ENCODE measurements at regions not wholly inside any gene's neighbourhood (a gene's known extent, or its start where the extent isn't known, plus 50 kb on each side); places are given as distances from the start of the nearest gene placed in this dataset.
"Not testable (repeated sequence)": the region's sequence is repeated elsewhere in the genome, so short reads cannot be mapped to it uniquely, and the experiment has no call there.

- intact Hi-C loops (cut with DNase I) = no loop called here
- Histone ChIP-seq H3K27ac (replicated peaks in 1 of 4) (no peak overlapping the region), H3K36me3 (no peaks in the 10 kb centered on the region), H3K4me1 (no peaks in the 10 kb centered on the region), H3K27me3 (no peaks in the 10 kb centered on the region), H3K4me3 (no peak overlapping the region), H3K9me3 (peaks cover 0 to 12% (median 2%) of the 10 kb centered on the region in 4 donors)
- WGBS = 79% methylated on average over 3 of the region's 3 CpGs
- no peak for TF ChIP-seq CTCF (IDR thresholded peaks at IDR 0.05)
- TF ChIP-seq EP300 (IDR thresholded peaks at IDR 0.05) = no peak
- no peak for TF ChIP-seq POLR2A (IDR thresholded peaks at IDR 0.05; ENCODE audit: low read depth)
- TF ChIP-seq POLR2AphosphoS5 (IDR thresholded peaks at IDR 0.05) = no peak
- DNase-seq (ENCODE audit: extremely low spot score) = no peak
Measured at GRCh38 chr9:28518439-28518838, 945.2 kb upstream of the C9orf72 start.

GRCh38 chr9:28524309-28524708 is 951.0 kb upstream of the C9orf72 start:
- H3K27me3 ChIP-seq; H3K36me3 ChIP-seq; DNase-seq (ENCODE audit: extremely low spot score); H3K27ac ChIP-seq (replicated peaks in 1 of 4); H3K4me3 ChIP-seq; intact Hi-C loops (cut with DNase I); H3K9me3 ChIP-seq; H3K4me1 ChIP-seq: not testable (repeated sequence)
- WGBS = 95% methylated on average over 6 of the region's 6 CpGs

DNA sequence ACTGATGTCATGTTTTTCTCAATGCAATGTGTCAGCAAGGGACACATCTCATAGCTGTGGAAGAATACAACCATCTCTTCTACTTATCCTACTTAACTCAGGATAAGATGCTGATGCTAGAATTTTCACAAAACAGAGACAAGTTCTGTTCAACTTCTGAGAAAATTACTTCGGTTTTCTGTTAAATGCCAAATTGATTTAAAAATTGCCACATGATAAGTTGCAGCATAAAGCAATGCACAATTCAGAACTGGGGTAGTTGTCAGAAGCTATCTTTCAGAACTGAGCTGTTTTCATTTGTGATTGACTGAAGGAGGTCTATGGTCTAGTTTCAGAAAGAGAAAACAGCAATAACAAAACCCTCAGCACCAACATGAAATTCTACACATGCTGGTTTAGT is 954.8 kb upstream of the C9orf72 start:
- intact Hi-C loops (cut with DNase I) = no loop called here
- H3K4me3 ChIP-seq = no peak overlapping the region
- no peaks in the 10 kb centered on the region for H3K4me1 ChIP-seq
- H3K27me3 ChIP-seq = no peaks in the 10 kb centered on the region
- H3K27ac ChIP-seq (replicated peaks in 1 of 4) = no peak overlapping the region
- no peaks in the 10 kb centered on the region for H3K9me3 ChIP-seq
- 92% methylated on average over 1 of the region's 1 CpG for WGBS
- DNase-seq (ENCODE audit: extremely low spot score) = no peak
- no peak for TF ChIP-seq POLR2AphosphoS5 (IDR thresholded peaks at IDR 0.05)
- TF ChIP-seq CTCF (IDR thresholded peaks at IDR 0.05) = no peak
- no peak for TF ChIP-seq POLR2A (IDR thresholded peaks at IDR 0.05; ENCODE audit: low read depth)
- no peak for TF ChIP-seq EP300 (IDR thresholded peaks at IDR 0.05)
- no peaks in the 10 kb centered on the region for H3K36me3 ChIP-seq

DNA sequence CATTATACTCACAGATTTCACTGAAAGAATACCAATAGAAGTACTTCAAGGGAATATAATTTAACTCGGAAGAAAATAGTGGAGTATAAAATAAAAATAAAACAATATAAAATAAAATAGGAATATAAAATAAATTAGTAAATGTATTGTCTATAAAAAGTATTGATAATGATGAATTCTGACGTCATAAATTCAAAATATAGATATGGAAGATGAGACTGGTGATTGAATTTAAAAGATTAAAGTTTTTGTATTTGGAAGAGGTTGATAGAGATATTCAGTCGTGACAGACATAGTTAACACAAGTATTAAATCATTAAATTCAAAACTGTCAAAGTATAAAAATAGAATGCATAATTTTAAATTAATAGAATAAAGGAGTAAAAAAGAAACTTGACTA is 964.9 kb upstream of the C9orf72 start:
- WGBS = 84% methylated on average over 3 of the region's 3 CpGs
- no peaks in the 10 kb centered on the region for H3K9me3 ChIP-seq
- no peak overlapping the region for H3K4me3 ChIP-seq
- H3K27me3 ChIP-seq = no peaks in the 10 kb centered on the region
- no peaks in the 10 kb centered on the region for H3K36me3 ChIP-seq
- no peaks in the 10 kb centered on the region for H3K4me1 ChIP-seq
- H3K27ac ChIP-seq (replicated peaks in 1 of 4) = no peak overlapping the region
- intact Hi-C loops (cut with DNase I) = loop anchor here (10.0 kb wide), 1 partner anchor 57 kb away; no protein-coding TSS in a partner anchor
- TF ChIP-seq POLR2A (IDR thresholded peaks at IDR 0.05; ENCODE audit: low read depth) (no peak), CTCF (IDR thresholded peaks at IDR 0.05) (no peak), EP300 (IDR thresholded peaks at IDR 0.05) (no peak), POLR2AphosphoS5 (IDR thresholded peaks at IDR 0.05) (no peak)
- no peak for DNase-seq (ENCODE audit: extremely low spot score)

DNA sequence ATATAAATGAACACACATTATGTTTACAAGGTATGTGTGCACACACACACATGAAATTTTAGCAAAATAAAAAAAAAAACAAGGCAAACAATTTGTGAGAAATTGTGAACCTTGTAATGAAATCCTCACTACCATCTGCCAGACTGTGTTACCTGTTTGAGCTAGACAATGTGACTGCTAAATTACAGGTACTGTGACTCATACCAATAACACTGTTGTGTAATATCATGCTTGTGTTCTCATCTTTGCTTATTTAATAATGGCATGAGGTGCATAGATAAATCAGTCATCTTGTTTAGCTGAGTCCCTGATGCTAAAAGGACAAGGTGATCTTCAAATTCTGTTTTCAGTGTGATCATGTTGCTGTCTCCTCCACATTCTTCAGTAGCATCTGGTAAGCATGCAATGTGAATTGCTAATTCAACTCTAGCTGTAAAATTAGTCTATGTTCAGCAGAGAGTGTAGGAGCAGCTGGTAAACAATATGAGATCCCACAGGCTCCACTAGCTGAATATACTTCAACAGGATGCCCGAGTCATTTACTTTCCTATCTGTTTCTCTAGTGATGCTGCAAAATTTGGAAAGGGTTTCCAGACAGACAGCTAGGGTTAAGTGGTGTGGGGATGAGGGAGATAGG is 966.3 kb upstream of the C9orf72 start:
- DNase-seq (ENCODE audit: extremely low spot score) = no peak
- Histone ChIP-seq H3K36me3 (no peaks in the 10 kb centered on the region), H3K4me3 (no peak overlapping the region), H3K27ac (replicated peaks in 1 of 4) (no peak overlapping the region), H3K27me3 (no peaks in the 10 kb centered on the region), H3K9me3 (no peaks in the 10 kb centered on the region), H3K4me1 (no peaks in the 10 kb centered on the region)
- 100% methylated on average over 1 of the region's 1 CpG for WGBS
- TF ChIP-seq POLR2A (IDR thresholded peaks at IDR 0.05; ENCODE audit: low read depth) (no peak), EP300 (IDR thresholded peaks at IDR 0.05) (no peak), POLR2AphosphoS5 (IDR thresholded peaks at IDR 0.05) (no peak), CTCF (IDR thresholded peaks at IDR 0.05) (no peak)
- intact Hi-C loops (cut with DNase I) = loop anchor here (10.0 kb wide), 1 partner anchor 55 kb away; no protein-coding TSS in a partner anchor

Measured in esophagus muscularis mucosa (tissue), 4 donors.